Activated B cell treated with CpG ODN at 0.5 μM for 24 hours (primary cell): ENCODE measurements at regions not wholly inside any gene's neighbourhood (a gene's known extent, or its start where the extent isn't known, plus 50 kb on each side); places are given as distances from the start of the nearest gene placed in this dataset.

ENCODE experiments used
- ATAC-seq: fragments of 200-7000 bp; cut with Tn5 transposase; one replicate; pipeline ENCODE4 v1.10.0; 2021; ENCODE audit warnings: low read depth, mild to moderate bottlenecking, moderate library complexity
- CTCF ChIA-PET: fragments of 350-600 bp; sonication (Branson Sonifier 250); formaldehyde crosslinking; loops from one replicate; lab custom pipeline; 2021; ENCODE audit warnings: antibody characterized with exemption; lab: Charles Lee
- POLR2A ChIA-PET: fragments of 350-600 bp; sonication (Branson Sonifier 250); formaldehyde crosslinking; loops from one replicate; lab custom pipeline; 2021; ENCODE audit warnings: antibody characterized with exemption; lab: Charles Lee
- DNase-seq: peaks from one replicate; pipeline ENCODE4 v3.0.0; 2022
- H3K27ac Mint-ChIP-seq: one replicate; pipeline ENCODE4 v1.8.0; 2020; ENCODE audit warnings: mixed read lengths
- H3K27me3 Mint-ChIP-seq: one replicate; pipeline ENCODE4 v1.8.0; 2021; ENCODE audit warnings: mixed read lengths
- H3K36me3 Mint-ChIP-seq: one replicate; pipeline ENCODE4 v1.8.0; 2021; ENCODE audit warnings: low read depth, mixed read lengths
- H3K4me1 Mint-ChIP-seq: one replicate; pipeline ENCODE4 v1.8.0; 2021; ENCODE audit warnings: mixed read lengths
- H3K4me3 Mint-ChIP-seq: one replicate; pipeline ENCODE4 v1.8.0; 2020; ENCODE audit warnings: mild to moderate bottlenecking, mixed read lengths
- H3K9me3 Mint-ChIP-seq: one replicate; pipeline ENCODE4 v1.8.0; 2020; ENCODE audit warnings: mixed read lengths
- intact Hi-C: fragments of 100-400 bp; cut with micrococcal nuclease; formaldehyde crosslinking; loops from one replicate; pipeline ENCODE4 v1.15.1; 2024
- TF ChIP-seq, protein P1 (sequence below): fragments of 200-600 bp; IDR thresholded peaks from one replicate; pipeline ENCODE4 v1.8.0; 2022; ENCODE audit warnings: antibody characterized with exemption, mild to moderate bottlenecking

- H3K9me3 Mint-ChIP-seq, result no peaks in the 10 kb centered on the region
- no peaks in the 10 kb centered on the region for H3K36me3 Mint-ChIP-seq
- intact Hi-C loops, result no loop called here
- no peaks in the 10 kb centered on the region for H3K27me3 Mint-ChIP-seq
- no peak overlapping the region for H3K4me3 Mint-ChIP-seq
- no peaks in the 10 kb centered on the region for H3K4me1 Mint-ChIP-seq
- ATAC-seq, result no peak
- no peak for DNase-seq
- ChIA-PET POLR2A (no interaction called here), CTCF (no interaction called here)
- TF ChIP-seq, protein P1, sequence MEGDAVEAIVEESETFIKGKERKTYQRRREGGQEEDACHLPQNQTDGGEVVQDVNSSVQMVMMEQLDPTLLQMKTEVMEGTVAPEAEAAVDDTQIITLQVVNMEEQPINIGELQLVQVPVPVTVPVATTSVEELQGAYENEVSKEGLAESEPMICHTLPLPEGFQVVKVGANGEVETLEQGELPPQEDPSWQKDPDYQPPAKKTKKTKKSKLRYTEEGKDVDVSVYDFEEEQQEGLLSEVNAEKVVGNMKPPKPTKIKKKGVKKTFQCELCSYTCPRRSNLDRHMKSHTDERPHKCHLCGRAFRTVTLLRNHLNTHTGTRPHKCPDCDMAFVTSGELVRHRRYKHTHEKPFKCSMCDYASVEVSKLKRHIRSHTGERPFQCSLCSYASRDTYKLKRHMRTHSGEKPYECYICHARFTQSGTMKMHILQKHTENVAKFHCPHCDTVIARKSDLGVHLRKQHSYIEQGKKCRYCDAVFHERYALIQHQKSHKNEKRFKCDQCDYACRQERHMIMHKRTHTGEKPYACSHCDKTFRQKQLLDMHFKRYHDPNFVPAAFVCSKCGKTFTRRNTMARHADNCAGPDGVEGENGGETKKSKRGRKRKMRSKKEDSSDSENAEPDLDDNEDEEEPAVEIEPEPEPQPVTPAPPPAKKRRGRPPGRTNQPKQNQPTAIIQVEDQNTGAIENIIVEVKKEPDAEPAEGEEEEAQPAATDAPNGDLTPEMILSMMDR, result no peak
- no peak overlapping the region for H3K27ac Mint-ChIP-seq
Observed at GRCh38 chr5:161183559-161183958, 331.5 kb upstream of the ATP10B start.

DNA sequence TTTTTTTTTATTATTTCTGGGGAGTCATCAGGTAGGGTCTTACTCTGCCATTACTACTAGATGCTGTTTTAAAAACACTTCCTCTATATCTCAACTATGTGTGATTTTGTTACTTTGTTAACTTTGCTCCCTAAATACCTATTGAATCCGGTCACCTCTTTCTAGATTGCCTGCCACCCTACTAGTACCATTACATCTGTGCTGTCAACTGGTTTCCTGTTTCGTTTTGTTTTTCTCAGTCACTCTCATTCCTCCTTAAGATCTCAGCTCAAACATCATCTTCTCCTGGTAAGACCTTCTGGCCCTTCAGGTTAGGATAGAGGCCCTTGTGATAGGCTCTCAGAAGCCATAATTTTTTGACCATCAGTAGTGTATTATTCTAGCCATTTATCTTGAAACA lies 324.2 kb upstream of the ATP10B start:
- Mint-ChIP-seq H3K27ac (no peak overlapping the region), H3K4me1 (no peaks in the 10 kb centered on the region), H3K9me3 (no peaks in the 10 kb centered on the region), H3K36me3 (no peaks in the 10 kb centered on the region), H3K4me3 (no peak overlapping the region), H3K27me3 (no peaks in the 10 kb centered on the region)
- ATAC-seq, result no peak
- TF ChIP-seq, protein P1, result no peak
- intact Hi-C loops, result no loop called here
- ChIA-PET CTCF (no interaction called here), POLR2A (no interaction called here)
- DNase-seq, result no peak

GRCh38 chr5:161169776-161170175 lies 317.8 kb upstream of the ATP10B start:
- intact Hi-C loops, result no loop called here
- Mint-ChIP-seq H3K27ac (no peak overlapping the region), H3K9me3 (no peaks in the 10 kb centered on the region), H3K36me3 (no peaks in the 10 kb centered on the region), H3K27me3 (no peaks in the 10 kb centered on the region), H3K4me1 (no peaks in the 10 kb centered on the region), H3K4me3 (no peak overlapping the region)
- POLR2A ChIA-PET, result no interaction called here
- CTCF ChIA-PET, result no interaction called here
- no peak for DNase-seq
- no peak for ATAC-seq
- TF ChIP-seq, protein P1, result no peak

DNA sequence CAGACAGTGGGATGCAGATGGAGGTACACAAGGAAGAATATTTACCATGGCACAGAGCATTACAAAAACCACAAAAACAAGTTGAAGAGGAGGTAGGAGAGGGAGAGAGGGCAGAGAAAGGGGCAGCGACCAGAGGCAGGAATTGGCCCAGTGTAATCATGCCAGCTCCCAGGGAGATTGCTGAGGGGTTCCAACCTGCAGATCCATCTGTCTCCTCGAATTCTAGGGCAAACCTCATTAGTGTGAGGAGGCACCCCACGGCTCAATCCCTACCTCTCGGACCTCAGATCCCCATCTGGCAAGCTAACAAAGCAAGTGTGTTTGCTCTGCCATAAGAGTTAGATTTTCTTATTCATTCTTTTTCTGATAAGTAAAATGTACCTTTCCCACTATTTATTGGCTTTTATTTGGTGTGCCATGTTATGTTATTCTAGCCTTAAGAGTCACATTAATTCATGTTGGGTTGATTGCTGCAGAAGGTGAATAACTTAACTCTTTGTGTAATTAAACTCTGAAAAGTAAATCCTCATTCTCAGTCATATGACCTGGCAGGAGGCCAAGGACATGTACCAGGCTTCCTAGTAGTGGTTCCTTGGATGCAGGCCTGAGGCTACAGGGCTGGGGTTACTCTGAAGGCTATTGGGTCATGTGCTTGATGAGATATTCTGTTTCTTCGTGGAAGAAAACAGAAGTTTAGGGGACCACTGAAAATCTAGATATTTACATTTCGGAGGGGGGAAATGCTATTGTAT lies 315.2 kb upstream of the ATP10B start:
- Mint-ChIP-seq H3K9me3 (no peaks in the 10 kb centered on the region), H3K4me1 (no peaks in the 10 kb centered on the region), H3K27ac (no peak overlapping the region), H3K27me3 (no peaks in the 10 kb centered on the region), H3K36me3 (no peaks in the 10 kb centered on the region), H3K4me3 (no peak overlapping the region)
- CTCF ChIA-PET, result no interaction called here
- no peak for DNase-seq
- no peak for ATAC-seq
- TF ChIP-seq, protein P1, result no peak
- POLR2A ChIA-PET, result no interaction called here
- intact Hi-C loops, result no loop called here

DNA sequence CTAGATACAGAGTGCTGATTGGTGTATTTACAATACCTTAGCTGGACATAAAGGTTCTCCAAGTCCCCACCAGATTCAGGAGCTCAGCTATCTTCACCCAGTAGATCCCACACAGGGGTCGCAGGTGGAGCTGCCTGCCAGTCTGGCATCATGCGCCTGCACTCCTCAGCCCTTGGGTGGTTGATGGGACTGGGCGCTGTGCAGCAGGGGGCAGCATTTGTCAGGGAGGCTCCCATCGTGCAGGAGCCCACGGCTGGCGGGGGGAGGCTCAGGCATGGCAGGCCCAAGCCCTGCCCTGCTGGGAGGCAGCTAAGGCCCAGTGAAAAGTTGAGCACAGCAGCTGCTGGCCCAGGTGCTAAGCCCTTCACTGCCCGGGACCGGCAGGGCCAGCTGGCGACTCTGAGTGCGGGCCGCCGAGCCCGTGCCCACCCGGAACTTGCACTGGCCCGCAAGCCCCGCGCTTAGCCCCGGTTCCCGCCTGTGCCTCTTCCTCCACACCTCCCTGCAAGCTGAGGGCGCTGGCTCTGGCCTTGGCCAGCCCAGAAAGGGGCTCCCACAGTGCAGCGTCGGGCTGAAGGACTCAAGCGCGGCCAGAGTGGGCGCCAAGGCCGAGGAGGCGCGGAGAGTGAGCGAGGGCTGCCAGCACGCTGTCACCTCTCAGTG lies 314.1 kb upstream of the ATP10B start:
- no peaks in the 10 kb centered on the region for H3K9me3 Mint-ChIP-seq
- H3K4me1 Mint-ChIP-seq, result no peaks in the 10 kb centered on the region
- no peaks in the 10 kb centered on the region for H3K27me3 Mint-ChIP-seq
- TF ChIP-seq, protein P1, result no peak
- ATAC-seq (no peak), DNase-seq (no peak)
- H3K4me3 Mint-ChIP-seq, result no peak overlapping the region
- no peak overlapping the region for H3K27ac Mint-ChIP-seq
- POLR2A ChIA-PET, result no interaction called here
- intact Hi-C loops, result no loop called here
- H3K36me3 Mint-ChIP-seq, result no peaks in the 10 kb centered on the region
- CTCF ChIA-PET, result no interaction called here
